HG02852 (cell line): ENCODE measurements at regions not wholly inside any gene's neighbourhood (a gene's known extent, or its start where the extent isn't known, plus 50 kb on each side); places are given as distances from the start of the nearest gene placed in this dataset.
"Not testable (repeated sequence)": the region's sequence is repeated elsewhere in the genome, so short reads cannot be mapped to it uniquely, and the experiment has no call there.

ENCODE experiments used
- ATAC-seq: cut with Tn5 transposase; IDR thresholded peaks from one replicate; pipeline ENCODE4 v1.9.1; 2021; ENCODE audit warnings: mild to moderate bottlenecking, moderate library complexity; ENCODE audit not compliant: unreplicated experiment

DNA sequence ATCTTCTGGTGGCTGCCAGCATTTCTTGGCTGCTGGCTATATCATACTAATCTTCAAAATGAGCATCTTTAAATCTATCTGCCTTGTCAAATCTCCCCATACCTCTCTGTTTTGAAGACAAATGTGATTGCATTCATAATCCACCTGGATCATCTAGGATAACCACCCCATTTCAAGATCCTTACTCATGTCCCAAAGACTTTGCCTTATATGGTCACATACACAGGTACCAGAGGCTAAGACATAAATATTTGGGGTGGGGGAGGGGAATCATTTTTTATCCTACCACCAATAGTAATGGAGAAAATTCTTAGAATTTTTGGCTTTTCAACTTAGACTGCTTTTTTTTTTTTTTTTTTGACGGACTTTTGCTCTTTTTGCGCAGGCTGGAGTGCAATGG is 970.8 kb downstream of the PLOD2 start:
- ATAC-seq, result no peak

DNA sequence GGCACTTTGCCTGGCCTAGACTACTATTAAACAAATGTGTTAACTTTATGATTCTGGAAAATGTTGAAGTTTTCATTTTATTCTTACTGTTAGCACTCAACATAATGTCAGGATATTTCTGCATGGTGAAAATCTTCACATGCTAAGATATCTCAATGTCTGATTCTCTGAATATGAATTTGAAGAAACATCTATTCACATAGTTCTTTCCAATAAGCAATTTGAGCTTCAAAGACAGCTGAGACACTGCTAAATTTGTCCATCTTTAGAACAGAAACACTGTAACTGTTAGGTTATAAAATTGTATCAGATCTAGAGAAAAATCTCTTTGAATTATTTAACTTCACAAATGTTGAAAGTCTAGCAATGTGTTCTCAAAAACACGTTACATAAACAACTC is 970.2 kb downstream of the PLOD2 start:
- no peak for ATAC-seq

DNA sequence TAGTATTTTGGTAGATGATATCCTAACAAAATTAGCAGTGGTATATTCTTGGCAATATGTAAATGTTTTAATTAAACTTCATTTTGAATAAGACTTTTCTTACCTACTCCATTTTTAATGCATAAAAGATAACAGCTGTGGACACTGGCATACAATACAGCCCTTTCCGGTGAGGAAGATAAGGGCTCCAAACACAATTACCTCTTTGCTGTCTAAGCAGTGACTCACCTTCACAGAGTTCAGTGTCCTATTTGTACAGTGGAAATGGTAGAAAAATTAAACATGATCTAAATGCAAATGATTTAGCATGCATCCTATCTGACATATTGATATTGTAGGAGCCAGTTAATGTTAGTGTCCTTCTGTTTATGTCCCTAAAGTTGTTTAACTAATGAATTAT is 969.4 kb downstream of the PLOD2 start:
- ATAC-seq, result no peak

DNA sequence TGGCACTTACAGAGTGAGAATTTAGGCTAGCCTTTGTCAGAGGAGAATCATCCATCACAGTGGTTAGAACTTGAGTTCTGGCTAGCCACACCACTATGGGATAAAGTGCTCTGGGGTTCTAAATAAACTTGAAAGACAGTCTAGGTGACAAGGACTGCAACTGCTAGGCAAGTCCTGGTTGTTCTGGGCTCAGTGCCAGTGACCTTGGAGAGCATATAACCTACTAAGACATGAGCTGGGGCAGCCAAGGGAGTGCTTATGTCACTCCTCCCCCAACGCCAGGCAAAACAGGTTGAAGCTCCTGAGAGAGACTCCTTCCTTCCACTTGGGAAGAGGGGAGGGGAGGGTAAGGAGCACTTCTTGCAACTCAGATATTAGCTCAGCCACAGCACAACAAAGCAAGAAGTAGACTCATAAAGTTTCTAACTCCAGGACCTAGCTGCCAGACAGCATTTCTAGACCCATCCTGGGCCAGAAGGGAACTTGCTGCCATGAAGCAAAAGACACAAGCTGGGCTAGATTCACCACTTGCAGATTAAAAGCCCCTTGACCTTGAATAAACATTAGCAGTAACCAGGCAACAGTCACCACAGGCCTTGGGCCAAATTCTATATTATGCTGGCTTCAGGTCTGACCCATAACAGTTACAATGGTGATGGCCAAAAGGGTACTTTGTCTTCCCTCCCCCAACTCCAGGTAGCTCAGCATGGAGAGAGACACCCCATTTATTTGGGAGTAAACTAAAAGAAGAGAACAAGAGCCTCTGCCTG is 963.7 kb downstream of the PLOD2 start:
- no peak for ATAC-seq

DNA sequence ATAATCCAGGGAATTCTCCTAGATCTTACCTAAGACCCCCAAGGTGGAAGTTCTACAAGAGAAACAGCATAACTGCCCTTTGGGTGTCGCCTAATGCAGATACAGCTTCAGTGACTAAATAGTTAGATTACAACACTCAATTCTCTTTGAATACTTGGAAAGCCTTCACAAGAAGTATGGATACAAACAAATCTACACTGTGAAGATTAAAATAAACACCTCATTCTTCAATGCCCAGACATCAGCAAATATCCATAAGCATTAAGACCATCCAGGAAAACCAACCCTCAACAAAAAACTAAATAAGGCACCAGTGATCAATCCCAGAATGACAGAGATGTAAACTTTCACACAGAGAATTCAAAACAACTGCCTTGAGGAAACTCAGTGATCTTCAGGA is 963.2 kb downstream of the PLOD2 start:
- ATAC-seq, result no peak

DNA sequence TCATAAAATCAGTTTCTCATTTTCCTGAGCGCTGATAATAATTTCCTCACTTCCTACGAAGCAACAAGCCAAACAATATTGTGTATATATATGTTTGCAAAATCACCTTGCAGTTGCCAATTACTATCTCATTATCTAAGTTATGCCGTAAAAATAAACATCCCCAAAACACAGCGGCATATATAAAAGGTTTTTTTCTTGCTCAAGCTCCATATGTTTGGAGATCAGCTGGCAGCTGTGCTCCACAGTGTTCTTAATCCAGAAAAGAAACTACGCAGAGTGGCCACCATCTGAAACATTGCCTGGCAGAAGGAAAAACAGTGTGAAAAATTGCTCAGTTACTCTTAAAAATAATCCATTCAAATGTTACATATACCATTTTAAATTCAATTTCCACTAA is 951.4 kb downstream of the PLOD2 start:
- ATAC-seq, result no peak

DNA sequence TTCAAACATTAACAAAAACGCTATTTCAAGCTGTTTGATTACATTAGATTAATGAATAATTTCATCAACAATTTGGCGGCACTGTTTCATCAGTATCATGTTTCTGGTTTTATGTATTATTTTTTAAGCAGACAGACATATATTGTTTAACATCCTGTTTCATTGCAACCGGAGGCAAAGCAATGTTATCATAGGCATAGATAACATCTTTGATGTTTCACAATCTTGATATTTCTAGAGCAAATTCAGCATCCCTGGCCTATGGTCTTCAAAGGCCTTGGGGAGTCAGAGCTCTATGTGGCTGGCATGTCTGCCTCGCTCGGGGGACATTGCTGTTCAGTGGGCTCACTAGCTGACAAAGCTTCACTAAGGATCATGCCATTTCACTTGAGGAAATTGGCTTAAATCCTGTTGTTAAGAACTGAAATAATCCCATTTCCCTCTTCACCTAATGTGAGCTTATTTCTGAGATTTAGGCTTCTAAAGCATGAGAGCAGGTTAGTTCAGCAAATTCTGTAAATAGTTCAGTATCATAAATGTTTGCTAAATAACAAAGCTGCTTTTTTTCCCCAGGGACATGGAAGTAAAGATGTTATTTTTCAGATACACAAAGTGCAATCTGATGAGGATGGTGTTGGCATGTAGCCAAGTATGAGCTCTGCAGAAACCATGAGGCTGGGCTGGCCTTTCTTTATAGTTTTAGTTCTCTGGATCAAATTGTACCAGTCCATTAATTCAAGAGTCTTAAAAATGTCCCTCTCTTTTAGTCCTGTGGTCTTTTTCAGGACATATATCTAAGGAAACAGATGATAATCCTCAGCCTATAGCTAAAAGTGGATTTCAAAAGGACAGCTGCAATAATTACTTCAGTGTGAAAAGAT is 941.4 kb downstream of the PLOD2 start:
- ATAC-seq, result no peak

DNA sequence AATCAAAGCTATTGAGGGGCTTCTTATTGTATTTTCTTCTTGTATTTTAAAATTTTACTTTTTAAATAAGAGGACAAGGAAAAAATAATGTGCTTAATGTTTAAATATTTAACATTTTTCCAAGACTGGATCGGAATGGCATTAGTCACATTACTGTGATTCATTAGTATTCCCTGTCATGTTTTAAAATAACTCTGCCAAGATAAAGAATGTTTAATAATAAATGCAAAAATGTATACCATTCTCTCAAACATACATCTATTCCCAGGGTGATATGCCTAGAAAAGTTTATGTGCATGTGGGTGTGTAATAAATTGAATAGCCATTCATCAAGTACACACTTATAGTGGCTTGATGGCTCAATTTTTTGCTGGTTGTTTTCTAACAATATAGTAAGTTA is 936.1 kb downstream of the PLOD2 start:
- ATAC-seq, result no peak

DNA sequence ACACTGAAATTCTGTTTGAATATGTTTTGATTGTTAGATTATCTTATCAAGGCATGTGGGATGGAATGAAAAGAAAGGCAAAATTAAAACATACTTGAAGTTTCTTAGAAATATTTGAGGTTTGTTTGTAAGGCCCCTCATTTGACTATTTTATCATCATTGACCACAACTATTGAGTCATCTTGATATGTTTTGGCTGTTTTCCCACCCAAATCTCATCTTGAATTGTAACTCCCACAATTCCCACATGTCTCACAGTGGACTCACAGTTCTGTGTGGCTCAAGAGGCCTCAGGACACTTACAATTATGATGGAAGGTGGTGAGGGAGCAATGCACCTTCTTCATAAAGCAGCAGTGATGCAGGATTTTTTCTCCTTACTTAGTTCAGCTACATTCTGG is 917.1 kb downstream of the PLOD2 start:
- ATAC-seq, result no peak

DNA sequence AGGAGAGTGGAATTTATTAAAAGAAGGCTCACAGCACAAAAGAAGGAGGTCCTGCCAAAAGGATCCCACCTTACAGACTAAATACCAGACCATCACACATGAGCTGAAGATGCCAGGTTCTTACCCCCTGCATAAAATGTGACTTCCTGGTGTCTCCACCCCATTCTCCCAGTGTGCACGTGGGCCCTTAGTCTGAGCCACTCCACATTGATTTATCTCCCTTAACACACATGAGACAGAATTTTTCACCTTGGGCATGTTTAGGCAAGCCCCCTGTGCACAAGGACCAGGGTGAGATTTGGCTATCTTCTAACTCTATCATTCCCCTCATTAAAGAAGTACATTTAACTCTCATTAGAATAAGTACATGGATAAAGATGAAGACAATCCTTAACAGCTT is 916.7 kb downstream of the PLOD2 start:
- no peak for ATAC-seq

DNA sequence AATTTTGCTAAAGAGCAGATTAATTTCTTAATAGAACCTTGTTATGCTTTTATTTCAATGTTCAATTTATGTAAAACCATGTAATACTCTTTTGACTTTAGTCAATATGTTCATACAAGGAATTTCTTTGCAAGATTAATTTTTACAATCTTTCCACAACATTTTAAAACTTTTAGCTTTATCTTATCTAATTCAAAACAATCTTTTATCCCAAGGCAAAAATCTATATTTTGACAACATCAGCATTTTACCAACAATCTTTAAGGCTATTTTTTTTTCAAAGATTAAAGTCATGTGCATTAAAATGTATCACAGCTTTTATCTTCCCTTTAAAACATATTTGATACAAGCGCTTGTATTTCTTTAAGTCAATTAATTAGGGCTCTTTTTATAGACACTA is 914.7 kb downstream of the PLOD2 start:
- ATAC-seq, result no peak

DNA sequence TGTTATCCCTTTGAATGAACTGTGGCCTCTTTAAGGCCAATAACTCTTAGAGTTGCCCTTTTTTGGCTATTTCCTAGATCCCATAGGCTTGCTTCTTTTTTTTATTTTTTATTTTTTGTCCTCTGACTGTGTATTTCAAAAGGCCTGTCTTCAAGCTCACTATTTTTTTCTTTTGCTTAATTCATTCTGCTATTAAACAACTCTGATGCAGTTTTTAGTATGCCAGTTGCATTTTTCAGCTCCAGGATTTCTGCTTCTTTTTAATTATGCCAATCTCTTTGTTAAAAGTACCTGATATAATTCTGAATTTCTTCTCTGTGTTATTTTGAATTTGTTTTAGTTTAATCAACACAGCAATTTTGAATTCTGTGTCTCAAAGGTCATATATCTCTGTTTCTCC is 912.1 kb downstream of the PLOD2 start:
- no peak for ATAC-seq

DNA sequence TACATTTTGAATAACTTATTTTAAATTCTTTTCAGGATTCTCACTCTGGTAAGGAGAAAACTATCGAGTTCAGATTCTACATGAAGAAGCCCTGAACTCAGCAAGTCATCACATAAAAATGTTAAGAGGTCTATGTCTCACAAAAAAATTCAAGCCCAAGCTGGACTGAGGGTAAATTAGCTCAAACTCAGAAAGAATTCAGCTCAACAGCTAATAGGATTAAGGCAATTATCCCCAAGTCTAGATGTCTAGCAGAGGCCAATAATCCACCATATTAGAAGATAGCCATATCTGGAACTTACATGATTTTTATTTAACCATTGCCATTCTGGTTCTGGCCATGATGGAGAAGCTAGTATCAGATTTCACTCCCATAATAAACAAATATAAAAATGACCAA is 909.7 kb downstream of the PLOD2 start:
- no peak for ATAC-seq

DNA sequence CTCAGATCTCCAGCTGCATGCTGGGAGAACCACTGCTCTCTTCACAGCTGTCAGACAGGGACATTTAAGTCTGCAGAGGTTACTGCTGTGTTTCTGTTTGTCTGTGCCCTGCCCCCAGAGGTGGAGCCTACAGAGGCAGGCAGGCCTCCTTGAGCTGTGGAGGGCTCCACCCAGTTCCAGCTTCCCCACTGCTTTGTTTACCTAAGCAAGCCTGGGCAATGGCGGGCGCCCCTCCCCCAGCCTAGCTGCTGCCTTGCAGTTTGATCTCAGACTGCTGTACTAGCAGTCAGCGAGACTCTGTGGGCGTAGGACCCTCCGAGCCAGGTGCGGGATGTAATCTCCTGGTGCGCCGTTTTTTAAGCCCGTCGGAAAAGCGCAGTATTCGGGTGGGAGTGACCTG is 903.0 kb downstream of the PLOD2 start:
- ATAC-seq, result not testable (repeated sequence)

DNA sequence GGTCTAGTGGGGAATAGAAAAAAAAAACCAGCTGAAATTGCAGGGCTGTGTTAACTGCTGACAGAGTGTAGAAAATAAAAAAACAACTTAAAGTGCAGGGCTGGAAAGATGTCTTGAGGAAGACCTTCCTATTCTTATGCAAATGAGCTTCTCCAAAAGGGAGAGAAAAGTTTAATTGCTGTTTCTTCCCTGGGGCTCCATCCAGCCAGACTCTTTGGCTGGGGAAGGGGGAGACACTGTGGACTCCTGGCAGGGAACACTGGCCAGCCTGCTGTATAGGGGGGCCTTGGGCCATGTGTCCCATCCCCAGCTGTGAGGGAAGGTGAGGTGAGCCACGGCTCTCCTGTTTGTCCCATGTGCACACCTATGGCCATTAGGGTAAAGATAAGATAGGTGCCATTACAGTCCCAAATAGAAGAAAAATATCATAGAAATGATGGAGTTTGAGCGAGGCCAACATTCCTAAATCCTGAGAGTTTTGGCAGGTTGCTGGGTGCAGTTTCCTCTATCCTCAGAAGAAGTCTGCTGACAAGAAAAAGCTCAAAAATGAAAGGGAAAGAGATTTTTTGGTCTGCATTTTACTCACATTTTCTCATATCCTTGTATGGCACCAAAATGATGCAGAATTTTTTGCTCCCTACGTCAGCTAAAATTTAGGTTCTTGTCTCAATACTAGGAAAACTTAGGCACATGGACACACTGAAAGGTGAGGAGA is 901.7 kb downstream of the PLOD2 start:
- ATAC-seq, result no peak

DNA sequence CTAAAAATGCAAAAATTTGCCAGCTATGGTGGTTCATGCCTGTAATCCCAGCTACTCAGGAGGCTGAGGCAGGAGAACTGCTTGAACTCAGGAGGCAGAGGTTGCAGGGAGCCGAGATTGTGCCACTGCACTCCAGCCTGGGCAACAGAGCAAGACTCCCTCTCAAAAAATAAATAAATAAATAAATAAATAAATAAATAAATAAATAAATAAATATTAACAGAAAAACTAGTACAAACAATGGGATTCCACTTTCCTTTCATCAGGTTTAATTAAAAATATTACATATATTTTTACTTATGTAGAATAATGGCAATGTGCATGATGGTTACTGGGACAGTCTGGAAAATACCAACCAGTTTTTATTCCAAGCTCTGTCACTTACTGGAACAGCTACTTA is 897.5 kb downstream of the PLOD2 start:
- not testable (repeated sequence) for ATAC-seq

DNA sequence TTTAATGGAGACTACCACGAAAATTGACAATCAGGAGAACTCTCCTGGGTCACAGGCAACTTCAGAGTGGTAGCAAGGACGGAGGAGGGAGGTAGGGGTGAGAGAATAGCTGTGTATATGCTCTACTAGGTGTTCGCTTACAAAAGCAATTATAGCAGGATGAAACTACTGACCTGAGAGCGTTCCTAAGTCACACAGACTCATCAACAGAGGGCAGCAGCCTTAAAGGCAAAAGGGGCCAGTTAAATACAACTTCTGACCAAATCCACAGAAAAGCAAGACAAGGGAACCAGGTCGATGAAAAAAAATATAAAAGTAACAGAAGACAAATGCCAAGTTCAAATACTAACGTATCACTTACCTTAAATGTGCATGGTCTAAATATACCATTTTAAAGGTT is 894.6 kb downstream of the PLOD2 start:
- ATAC-seq, result no peak

DNA sequence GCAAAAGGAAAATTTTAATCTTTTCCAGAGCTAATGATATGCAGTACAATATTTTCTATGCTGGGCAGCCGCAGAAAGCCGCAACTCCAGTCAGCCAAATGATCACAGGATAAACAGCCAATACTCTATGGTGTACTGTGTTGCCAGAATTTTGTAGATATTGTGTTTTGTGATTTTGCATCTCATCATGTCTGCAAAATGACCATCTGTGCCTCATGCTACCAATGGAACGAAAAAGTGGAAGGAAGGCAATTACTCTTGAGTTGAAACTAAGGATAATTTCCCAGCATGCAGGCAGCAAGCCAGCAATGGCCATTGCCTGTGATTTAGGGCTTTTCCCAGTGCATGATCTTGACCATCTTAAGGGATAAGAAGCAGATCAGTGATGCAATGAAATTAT is 891.9 kb downstream of the PLOD2 start:
- no peak for ATAC-seq

DNA sequence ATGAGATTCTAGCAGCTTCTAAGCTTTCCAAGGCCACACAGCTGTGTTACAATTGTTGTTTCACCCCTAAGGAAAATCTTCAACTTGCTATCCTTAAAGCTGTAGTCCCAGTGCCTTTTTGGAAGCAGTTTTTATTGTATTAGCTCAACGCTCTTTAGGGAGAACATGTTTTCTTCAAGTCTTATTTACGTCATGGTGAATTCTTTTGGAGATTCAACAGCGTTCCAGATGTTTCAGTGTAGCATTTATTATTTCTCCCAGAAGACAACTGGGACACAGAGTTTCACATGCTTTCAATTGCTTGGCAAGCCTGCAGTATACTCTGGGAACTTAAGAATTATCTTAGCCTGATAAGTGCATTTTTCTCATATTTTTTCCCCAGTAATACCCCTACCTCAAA is 888.3 kb downstream of the PLOD2 start:
- no peak for ATAC-seq

DNA sequence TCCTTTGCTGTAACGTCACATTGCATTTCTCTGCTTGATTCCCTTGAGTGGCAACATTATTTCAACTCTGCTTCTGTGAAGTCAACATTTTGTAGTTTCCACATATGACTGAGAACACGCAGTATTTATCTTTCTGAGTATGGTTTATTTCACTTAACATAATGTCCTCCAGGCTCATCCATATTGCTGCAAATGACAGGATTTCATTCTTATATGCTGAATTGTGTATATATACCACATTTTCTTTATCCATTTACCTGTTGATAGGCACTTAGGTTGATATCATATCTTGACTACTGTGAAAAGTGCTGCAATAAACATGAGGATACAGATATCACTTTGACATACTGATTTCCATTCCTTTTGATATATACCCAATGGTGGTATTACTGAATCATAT is 878.5 kb downstream of the PLOD2 start:
- ATAC-seq, result no peak

DNA sequence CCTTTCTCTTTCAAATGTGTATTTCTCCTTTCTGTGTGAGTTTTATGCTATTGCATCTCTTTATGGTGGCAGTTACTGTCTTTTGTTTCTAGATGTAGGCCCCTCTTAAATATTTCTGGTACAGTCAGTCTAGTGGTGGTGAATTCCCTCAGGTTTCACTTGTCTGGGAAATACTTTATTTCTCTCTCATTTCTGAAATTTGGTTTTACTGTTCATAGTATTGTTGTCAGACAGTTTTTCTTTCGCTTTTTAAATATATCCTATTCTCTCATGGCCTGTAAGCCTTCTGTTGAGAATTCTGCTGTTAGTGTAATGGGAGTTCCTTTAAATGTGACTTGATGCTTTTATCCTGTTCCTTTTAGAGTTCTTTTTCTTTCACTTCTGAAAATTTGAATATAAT is 874.0 kb downstream of the PLOD2 start:
- peak; percentile 85 for ATAC-seq

DNA sequence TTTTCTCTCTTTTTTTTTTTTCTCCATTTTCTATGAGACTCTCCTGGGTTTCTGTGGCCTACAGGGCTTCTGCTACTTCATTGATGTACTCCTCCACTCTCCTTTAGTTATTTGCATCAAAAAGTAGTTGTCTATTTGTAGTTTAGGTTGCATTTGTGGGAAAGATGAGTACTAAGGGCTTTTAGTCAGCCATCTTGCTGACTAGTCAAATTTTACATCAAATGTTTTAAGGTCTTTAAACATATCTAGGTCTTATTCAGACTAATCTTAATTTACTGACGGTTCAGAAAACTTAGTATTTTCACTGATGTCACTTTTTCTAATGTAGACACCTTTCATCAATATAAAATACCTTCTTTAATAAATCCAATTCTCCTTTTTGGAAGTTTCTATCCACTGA is 871.0 kb downstream of the PLOD2 start:
- ATAC-seq, result no peak
